Ishikawa (cell line): ENCODE measurements at regions not wholly inside any gene's neighbourhood (a gene's known extent, or its start where the extent isn't known, plus 50 kb on each side); places are given as distances from the start of the nearest gene placed in this dataset.

ENCODE experiments used
- CEBPB ChIP-seq: IDR thresholded peaks from 2 replicates; pipeline ENCODE4 v1.6.1; 2012
- CREB1 ChIP-seq: IDR thresholded peaks from 2 replicates; pipeline ENCODE4 v1.6.1; 2012; ENCODE audit warnings: low read depth
- EGR1 ChIP-seq: IDR thresholded peaks from 2 replicates; pipeline ENCODE4 v1.6.1; 2012
- EP300 ChIP-seq: IDR thresholded peaks from 2 replicates; pipeline ENCODE4 v1.6.1; 2012; ENCODE audit warnings: borderline replicate concordance
- FOXM1 ChIP-seq: IDR thresholded peaks from 2 replicates; pipeline ENCODE4 v1.6.1; 2012; ENCODE audit warnings: low read depth, borderline replicate concordance
- MAX ChIP-seq: IDR thresholded peaks from 2 replicates; pipeline ENCODE4 v1.6.1; 2012
- NFIC ChIP-seq: IDR thresholded peaks from 2 replicates; pipeline ENCODE4 v1.6.1; 2012
- RAD21 ChIP-seq: IDR thresholded peaks from 2 replicates; pipeline ENCODE4 v1.6.1; 2012; ENCODE audit warnings: low read depth
- REST ChIP-seq: IDR thresholded peaks from 2 replicates; pipeline ENCODE4 v1.6.1; 2012; ENCODE audit warnings: low read depth, mild to moderate bottlenecking
- TAF1 ChIP-seq: IDR thresholded peaks from 2 replicates; pipeline ENCODE4 v1.6.1; 2012; ENCODE audit warnings: low read depth, mild to moderate bottlenecking
- TCF12 ChIP-seq: IDR thresholded peaks from 2 replicates; pipeline ENCODE4 v1.6.1; 2012; ENCODE audit warnings: low read depth
- TEAD4 ChIP-seq: IDR thresholded peaks from 2 replicates; pipeline ENCODE4 v1.6.1; 2012
- USF1 ChIP-seq: IDR thresholded peaks from 2 replicates; pipeline ENCODE4 v1.6.1; 2012
- YY1 ChIP-seq: IDR thresholded peaks from 2 replicates; pipeline ENCODE4 v1.6.1; 2012; ENCODE audit warnings: low read depth
- ZBTB7A ChIP-seq: IDR thresholded peaks from 2 replicates; pipeline ENCODE4 v1.6.1; 2012; ENCODE audit warnings: low read depth

GRCh38 chr21:22890656-22891055, 1892.4 kb downstream of the NCAM2 start:
- no peak for TF ChIP-seq MAX
- TF ChIP-seq CEBPB = no peak
- no peak for TF ChIP-seq USF1
- TF ChIP-seq FOXM1 = no peak
- no peak for TF ChIP-seq TAF1
- no peak for TF ChIP-seq NFIC
- TF ChIP-seq CREB1 = no peak
- TF ChIP-seq YY1 = no peak
- no peak for TF ChIP-seq TCF12
- TF ChIP-seq EGR1 = no peak
- TF ChIP-seq REST = no peak
- TF ChIP-seq ZBTB7A = no peak
- no peak for TF ChIP-seq TEAD4
- TF ChIP-seq RAD21 = no peak
- no peak for TF ChIP-seq EP300

- TF ChIP-seq YY1 = no peak
- no peak for TF ChIP-seq RAD21
- TF ChIP-seq ZBTB7A = no peak
- no peak for TF ChIP-seq EP300
- TF ChIP-seq USF1 = no peak
- TF ChIP-seq TAF1 = no peak
- TF ChIP-seq REST = no peak
- no peak for TF ChIP-seq NFIC
- TF ChIP-seq TCF12 = no peak
- TF ChIP-seq CEBPB = no peak
- TF ChIP-seq EGR1 = no peak
- no peak for TF ChIP-seq FOXM1
- no peak for TF ChIP-seq MAX
- no peak for TF ChIP-seq CREB1
- no peak for TF ChIP-seq TEAD4
These were observed 1893.8 kb downstream of the NCAM2 start for GRCh38 chr21:22892028-22892427.

- TF ChIP-seq REST = no peak
These were observed 1894.5 kb downstream of the NCAM2 start for GRCh38 chr21:22892740-22893139.

- no peak for TF ChIP-seq FOXM1
- no peak for TF ChIP-seq USF1
- TF ChIP-seq TCF12 = no peak
- no peak for TF ChIP-seq TAF1
- no peak for TF ChIP-seq NFIC
- no peak for TF ChIP-seq ZBTB7A
- TF ChIP-seq MAX = no peak
These were observed 1899.9 kb downstream of the NCAM2 start for GRCh38 chr21:22898051-22898665.
